Epithelial cell of esophagus (primary cell): ENCODE measurements at regions not wholly inside any gene's neighbourhood (a gene's known extent, or its start where the extent isn't known, plus 50 kb on each side); places are given as distances from the start of the nearest gene placed in this dataset.

Experiments
- DNase-seq: peaks from one replicate; pipeline ENCODE4 v3.0.0; 2010; ENCODE audit warnings: low read depth
- H3K4me3 ChIP-seq: 2 replicates; pipeline ENCODE4 v1.5.1; 2011; ENCODE audit warnings: mild to moderate bottlenecking, low read length, control low read depth
- TF ChIP-seq, protein P1 (sequence below): IDR thresholded peaks from 2 replicates; pipeline ENCODE4 v1.5.1; 2011; ENCODE audit warnings: low read depth, mild to moderate bottlenecking, low read length, control low read depth, inconsistent platforms; ENCODE audit not compliant: insufficient read depth; ENCODE audit errors: missing control alignments

- no peak for DNase-seq
- TF ChIP-seq, protein P1, sequence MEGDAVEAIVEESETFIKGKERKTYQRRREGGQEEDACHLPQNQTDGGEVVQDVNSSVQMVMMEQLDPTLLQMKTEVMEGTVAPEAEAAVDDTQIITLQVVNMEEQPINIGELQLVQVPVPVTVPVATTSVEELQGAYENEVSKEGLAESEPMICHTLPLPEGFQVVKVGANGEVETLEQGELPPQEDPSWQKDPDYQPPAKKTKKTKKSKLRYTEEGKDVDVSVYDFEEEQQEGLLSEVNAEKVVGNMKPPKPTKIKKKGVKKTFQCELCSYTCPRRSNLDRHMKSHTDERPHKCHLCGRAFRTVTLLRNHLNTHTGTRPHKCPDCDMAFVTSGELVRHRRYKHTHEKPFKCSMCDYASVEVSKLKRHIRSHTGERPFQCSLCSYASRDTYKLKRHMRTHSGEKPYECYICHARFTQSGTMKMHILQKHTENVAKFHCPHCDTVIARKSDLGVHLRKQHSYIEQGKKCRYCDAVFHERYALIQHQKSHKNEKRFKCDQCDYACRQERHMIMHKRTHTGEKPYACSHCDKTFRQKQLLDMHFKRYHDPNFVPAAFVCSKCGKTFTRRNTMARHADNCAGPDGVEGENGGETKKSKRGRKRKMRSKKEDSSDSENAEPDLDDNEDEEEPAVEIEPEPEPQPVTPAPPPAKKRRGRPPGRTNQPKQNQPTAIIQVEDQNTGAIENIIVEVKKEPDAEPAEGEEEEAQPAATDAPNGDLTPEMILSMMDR: no peak
- H3K4me3 ChIP-seq: no peak overlapping the region
Observed at GRCh38 chr2:30354150-30354549, 92.9 kb upstream of the LCLAT1 start.

DNA sequence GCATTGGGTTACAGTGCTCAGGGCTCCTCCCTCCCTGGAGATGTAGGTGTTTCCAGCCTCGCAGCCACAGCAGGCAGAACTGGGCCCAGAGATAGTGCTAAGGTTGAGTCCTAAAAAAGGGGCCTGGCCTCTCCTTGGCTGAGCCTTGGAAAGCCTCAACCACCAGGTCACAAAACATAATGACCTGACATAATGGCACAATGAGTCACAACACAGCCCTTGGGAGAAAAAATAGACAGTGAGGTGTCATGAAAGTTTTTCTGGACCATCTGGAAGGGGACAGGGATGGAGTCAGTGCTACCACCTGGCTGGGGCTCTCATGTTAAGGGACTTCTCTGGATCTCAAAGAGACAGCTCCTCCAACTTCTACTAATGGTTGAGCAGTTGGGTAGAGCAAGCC, 92.4 kb upstream of the LCLAT1 start:
- TF ChIP-seq, protein P1: no peak
- no peak for DNase-seq
- H3K4me3 ChIP-seq: no peak overlapping the region

- no peak for DNase-seq
- TF ChIP-seq, protein P1: no peak
- no peak overlapping the region for H3K4me3 ChIP-seq
Observed at GRCh38 chr2:30355306-30355705, 91.7 kb upstream of the LCLAT1 start.

GRCh38 chr2:30356071-30356470, 91.0 kb upstream of the LCLAT1 start:
- TF ChIP-seq, protein P1: no peak
- no peak overlapping the region for H3K4me3 ChIP-seq
- no peak for DNase-seq

DNA sequence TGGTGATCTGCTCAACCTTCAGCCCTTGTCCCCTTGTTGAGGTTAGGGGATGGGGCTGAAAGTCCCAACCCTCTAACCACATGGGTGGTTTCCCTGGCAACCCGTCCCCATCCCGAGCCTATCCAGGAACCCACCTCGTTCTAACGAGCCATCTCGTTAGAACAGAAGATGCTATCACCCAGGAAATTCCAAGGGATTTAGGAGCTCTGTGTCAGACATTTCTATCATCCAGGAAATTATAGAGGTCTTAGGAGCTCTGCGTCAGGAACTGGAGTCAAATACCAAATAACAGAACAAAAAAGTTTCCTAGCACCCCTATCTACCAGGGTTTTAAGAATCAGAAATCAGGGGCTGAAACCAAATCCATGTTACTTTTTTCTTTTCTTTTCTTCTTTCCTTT, 90.3 kb upstream of the LCLAT1 start:
- no peak overlapping the region for H3K4me3 ChIP-seq
- TF ChIP-seq, protein P1: no peak
- DNase-seq: no peak

GRCh38 chr2:30358351-30358750, 88.7 kb upstream of the LCLAT1 start:
- H3K4me3 ChIP-seq: no peak overlapping the region
- no peak for DNase-seq
- TF ChIP-seq, protein P1: no peak

GRCh38 chr2:30358842-30359241, 88.2 kb upstream of the LCLAT1 start:
- TF ChIP-seq, protein P1: no peak
- DNase-seq: no peak
- no peak overlapping the region for H3K4me3 ChIP-seq
